Effector memory CD4-positive, alpha-beta T cell (primary cell): ENCODE measurements at regions not wholly inside any gene's neighbourhood (a gene's known extent, or its start where the extent isn't known, plus 50 kb on each side); places are given as distances from the start of the nearest gene placed in this dataset.

Experiments
- DNase-seq, 3 donors: peaks; one replicate each; pipeline ENCODE4 v3.0.0-alpha.2; 2020
- H3K27ac ChIP-seq: 2 replicates; pipeline ENCODE4 v1.7.0; 2013; ENCODE audit warnings: mild to moderate bottlenecking, low read length, moderate library complexity; ENCODE audit not compliant: insufficient read depth, poor library complexity, severe bottlenecking
- H3K27me3 ChIP-seq: replicated peaks from 2 replicates; pipeline ENCODE4 v1.7.0; 2013; ENCODE audit warnings: mild to moderate bottlenecking, low read length; ENCODE audit not compliant: insufficient read depth, control insufficient read depth, poor library complexity, severe bottlenecking
- H3K36me3 ChIP-seq: 2 replicates; pipeline ENCODE4 v1.7.0; 2013; ENCODE audit warnings: mild to moderate bottlenecking, low read length, moderate library complexity; ENCODE audit not compliant: control insufficient read depth, insufficient read depth
- H3K4me1 ChIP-seq: 2 replicates; pipeline ENCODE4 v1.7.0; 2013; ENCODE audit warnings: low read length, mild to moderate bottlenecking; ENCODE audit not compliant: control insufficient read depth, insufficient read depth, poor library complexity, severe bottlenecking
- H3K4me3 ChIP-seq: 2 replicates; pipeline ENCODE4 v1.7.0; 2013; ENCODE audit warnings: low read length, low read depth, mild to moderate bottlenecking; ENCODE audit not compliant: insufficient read depth, poor library complexity, severe bottlenecking
- H3K9me3 ChIP-seq: 2 replicates; pipeline ENCODE4 v1.7.0; 2013; ENCODE audit warnings: mild to moderate bottlenecking, low read length, moderate library complexity; ENCODE audit not compliant: control insufficient read depth

DNA sequence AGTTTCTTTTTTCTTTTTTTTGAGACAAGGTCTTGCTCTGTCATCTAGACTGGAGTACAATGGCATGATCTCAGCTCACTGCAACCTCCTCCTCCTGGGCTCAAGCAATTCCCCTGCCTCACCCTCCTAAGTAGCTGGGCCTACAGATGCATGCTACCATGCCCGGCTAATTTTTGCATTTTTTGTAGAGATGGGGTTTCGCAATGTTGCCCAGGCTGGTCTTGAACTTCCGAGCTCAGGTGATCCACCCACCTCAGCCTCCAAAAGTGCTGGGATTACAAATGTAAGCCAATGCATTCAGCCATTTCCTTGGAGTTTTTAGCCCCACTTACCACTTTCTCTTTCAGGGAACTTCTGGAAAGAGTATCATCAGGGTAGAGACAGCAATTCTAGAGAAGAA is 153.3 kb upstream of the THSD7B start:
- DNase-seq, result no peak
- Histone ChIP-seq H3K36me3 (no peaks in the 10 kb centered on the region), H3K27me3 (no peaks in the 10 kb centered on the region), H3K4me1 (no peaks in the 10 kb centered on the region), H3K4me3 (no peak overlapping the region), H3K27ac (no peak overlapping the region), H3K9me3 (no peaks in the 10 kb centered on the region)

DNA sequence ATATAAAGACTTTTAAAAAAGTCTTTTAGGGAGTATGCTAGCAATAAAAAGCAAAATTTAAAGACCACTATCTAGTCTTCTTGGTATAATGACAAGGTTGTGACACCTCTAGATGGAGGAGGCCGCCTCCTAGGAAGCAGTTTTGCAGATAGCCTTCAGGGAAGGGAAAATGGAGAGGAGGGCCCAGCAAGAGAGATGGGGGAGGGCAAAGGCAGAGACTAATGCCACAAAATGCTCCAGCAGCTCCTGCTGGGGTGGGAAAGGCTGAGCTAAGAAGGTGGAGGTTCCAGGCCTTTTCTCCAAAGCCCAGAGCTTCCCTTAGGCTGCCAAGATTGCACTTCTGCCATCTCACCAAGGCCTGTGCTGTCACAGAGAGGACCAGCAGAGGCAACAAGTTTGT is 153.9 kb upstream of the THSD7B start:
- H3K36me3 ChIP-seq, result no peaks in the 10 kb centered on the region
- H3K9me3 ChIP-seq, result no peaks in the 10 kb centered on the region
- no peak overlapping the region for H3K4me3 ChIP-seq
- no peaks in the 10 kb centered on the region for H3K4me1 ChIP-seq
- H3K27me3 ChIP-seq, result no peaks in the 10 kb centered on the region
- DNase-seq, result no peak
- no peak overlapping the region for H3K27ac ChIP-seq

DNA sequence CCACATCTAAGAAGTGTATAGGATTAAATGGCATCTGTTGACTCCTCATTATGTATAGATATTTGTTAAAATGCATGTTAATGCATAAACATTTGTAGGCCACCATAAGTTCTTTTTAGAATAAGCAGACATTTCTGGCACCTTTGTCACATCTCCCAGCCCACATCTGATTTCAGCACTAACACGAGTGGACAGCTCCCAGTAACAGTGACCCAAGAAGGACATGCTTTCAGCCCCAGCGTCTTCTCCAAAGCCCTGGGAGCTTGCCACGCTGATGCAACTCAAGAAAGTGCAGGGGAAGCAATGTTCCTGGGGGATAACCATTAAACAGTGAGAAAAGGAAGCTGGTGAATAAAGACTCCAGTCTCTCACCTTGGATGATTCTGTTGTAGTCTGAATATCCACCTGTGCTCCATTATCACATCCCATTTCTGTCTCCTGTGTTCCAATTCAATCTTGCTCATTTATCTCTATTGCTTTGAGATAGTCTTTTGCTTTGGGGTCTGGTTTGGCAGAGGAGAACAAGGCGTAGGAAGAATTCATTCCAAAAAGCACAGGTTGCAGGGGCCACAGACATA is 182.6 kb upstream of the THSD7B start:
- DNase-seq, result no peak
- H3K36me3 ChIP-seq, result no peaks in the 10 kb centered on the region
- no peaks in the 10 kb centered on the region for H3K27me3 ChIP-seq
- H3K4me1 ChIP-seq, result no peaks in the 10 kb centered on the region
- no peak overlapping the region for H3K4me3 ChIP-seq
- H3K9me3 ChIP-seq, result no peaks in the 10 kb centered on the region
- no peak overlapping the region for H3K27ac ChIP-seq

DNA sequence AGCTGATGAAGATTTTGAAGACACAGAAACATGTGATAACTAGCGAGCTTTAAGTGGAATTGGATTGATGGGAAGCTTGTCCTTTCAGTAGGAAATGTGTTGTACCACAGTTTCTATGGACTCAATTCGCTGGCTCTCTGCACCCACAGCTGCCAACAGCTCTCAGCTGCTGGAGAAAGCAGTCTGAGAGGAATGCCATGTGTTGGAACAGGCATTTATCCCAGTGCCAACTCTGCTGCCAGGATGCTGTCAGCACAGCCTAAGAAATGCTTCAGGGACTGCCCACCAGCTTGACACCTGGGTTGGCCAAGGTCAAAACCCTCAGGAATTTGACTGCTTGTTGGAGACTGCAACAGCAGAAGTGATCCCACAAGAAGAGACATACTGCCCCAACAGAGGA is 193.0 kb upstream of the THSD7B start:
- no peak overlapping the region for H3K4me3 ChIP-seq
- no peaks in the 10 kb centered on the region for H3K27me3 ChIP-seq
- no peaks in the 10 kb centered on the region for H3K9me3 ChIP-seq
- H3K4me1 ChIP-seq, result no peaks in the 10 kb centered on the region
- DNase-seq, result no peak
- H3K36me3 ChIP-seq, result no peaks in the 10 kb centered on the region
- no peak overlapping the region for H3K27ac ChIP-seq

DNA sequence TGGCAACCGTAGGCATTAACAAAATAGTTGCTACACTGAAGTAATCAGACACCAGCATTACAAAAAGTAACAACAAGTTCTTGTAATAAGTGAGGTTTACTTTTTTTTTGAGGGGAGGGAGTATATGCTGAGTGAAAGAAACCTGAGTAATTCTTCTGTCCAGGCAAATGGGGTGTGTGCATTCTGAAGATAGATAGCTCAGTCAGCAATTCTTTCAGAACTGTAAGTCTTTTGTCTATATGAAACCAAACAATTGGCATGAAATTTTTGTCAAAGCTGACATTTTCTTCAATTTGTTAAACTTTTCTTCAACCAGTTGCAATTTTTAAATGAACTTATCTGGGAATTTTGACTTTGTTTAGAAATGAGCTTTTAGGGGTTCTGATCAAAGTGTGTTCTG is 208.1 kb upstream of the THSD7B start:
- Histone ChIP-seq H3K36me3 (no peaks in the 10 kb centered on the region), H3K9me3 (no peaks in the 10 kb centered on the region), H3K4me3 (no peak overlapping the region), H3K27me3 (no peaks in the 10 kb centered on the region), H3K27ac (no peak overlapping the region), H3K4me1 (no peaks in the 10 kb centered on the region)
- no peak for DNase-seq

DNA sequence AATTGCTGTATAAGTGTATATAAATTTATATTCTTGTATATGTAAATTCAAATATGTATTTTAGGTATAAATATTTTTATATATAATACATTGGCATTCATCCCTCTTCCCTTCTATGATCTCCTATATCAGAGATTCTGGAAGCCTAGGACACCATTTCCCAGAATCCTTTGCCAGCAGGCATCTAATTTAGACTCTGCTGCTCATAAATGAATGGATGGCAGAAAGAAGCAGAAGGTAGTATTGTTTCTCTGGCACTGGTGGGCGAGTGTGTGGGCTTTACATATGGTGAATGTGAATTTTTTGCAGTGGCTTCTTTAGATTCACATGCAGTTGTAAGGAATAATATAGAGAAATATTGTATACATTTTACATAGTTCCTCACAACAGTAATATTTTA is 215.2 kb upstream of the THSD7B start:
- no peak for DNase-seq
- Histone ChIP-seq H3K4me3 (no peak overlapping the region), H3K27ac (no peak overlapping the region), H3K36me3 (no peaks in the 10 kb centered on the region), H3K4me1 (no peaks in the 10 kb centered on the region), H3K27me3 (no peaks in the 10 kb centered on the region), H3K9me3 (no peaks in the 10 kb centered on the region)

- no peaks in the 10 kb centered on the region for H3K9me3 ChIP-seq
- H3K4me3 ChIP-seq, result no peak overlapping the region
- no peak overlapping the region for H3K27ac ChIP-seq
- DNase-seq, result no peak
- no peaks in the 10 kb centered on the region for H3K4me1 ChIP-seq
- H3K36me3 ChIP-seq, result no peaks in the 10 kb centered on the region
- no peaks in the 10 kb centered on the region for H3K27me3 ChIP-seq
Observed at GRCh38 chr2:136539355-136539754, 226.0 kb upstream of the THSD7B start.

DNA sequence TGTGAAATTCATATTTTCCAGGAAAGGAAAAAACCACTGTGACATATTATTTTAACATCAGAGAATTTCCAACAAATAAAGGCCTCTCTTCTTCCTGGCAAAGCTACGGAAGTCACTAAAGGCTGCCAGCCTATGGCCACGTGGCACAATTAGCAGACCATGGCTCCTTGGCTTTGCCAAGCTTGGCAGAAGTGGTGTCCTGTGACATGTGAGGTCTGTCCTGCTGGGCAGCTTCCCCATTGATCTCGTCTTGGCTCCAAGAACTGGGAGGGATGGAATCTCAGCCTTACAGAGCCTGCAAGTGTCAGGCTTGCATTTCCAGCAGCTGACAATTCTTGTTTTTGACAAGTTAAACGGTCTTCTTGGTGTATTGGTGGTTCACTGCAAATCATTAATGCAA is 226.9 kb upstream of the THSD7B start:
- DNase-seq, result no peak
- H3K27ac ChIP-seq, result no peak overlapping the region
- H3K9me3 ChIP-seq, result no peaks in the 10 kb centered on the region
- no peaks in the 10 kb centered on the region for H3K27me3 ChIP-seq
- no peak overlapping the region for H3K4me3 ChIP-seq
- no peaks in the 10 kb centered on the region for H3K36me3 ChIP-seq
- no peaks in the 10 kb centered on the region for H3K4me1 ChIP-seq

DNA sequence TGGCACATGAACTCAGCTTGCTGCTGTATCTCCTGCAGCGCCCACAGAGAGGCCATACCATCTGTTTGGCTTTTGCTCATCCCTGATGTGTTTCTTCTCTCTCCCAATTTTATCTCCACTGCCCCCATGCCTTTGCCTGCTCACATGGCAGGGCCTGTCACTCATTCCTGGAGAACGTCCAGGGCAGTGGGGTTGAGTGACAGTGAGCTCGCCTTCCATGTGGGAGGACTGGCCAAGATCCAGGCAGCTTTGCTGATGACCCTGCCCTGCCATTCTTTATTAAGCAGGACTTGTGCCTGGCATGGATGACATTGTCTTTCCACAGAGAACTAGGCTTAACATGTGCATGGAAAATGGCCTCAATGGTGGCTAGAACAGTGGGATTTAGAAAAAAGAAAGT is 230.5 kb upstream of the THSD7B start:
- H3K4me1 ChIP-seq, result no peaks in the 10 kb centered on the region
- no peaks in the 10 kb centered on the region for H3K9me3 ChIP-seq
- H3K36me3 ChIP-seq, result no peaks in the 10 kb centered on the region
- no peak overlapping the region for H3K4me3 ChIP-seq
- H3K27me3 ChIP-seq, result no peaks in the 10 kb centered on the region
- DNase-seq, result no peak
- H3K27ac ChIP-seq, result no peak overlapping the region

- no peak overlapping the region for H3K27ac ChIP-seq
- no peaks in the 10 kb centered on the region for H3K27me3 ChIP-seq
- no peak for DNase-seq
- no peaks in the 10 kb centered on the region for H3K4me1 ChIP-seq
- H3K36me3 ChIP-seq, result no peaks in the 10 kb centered on the region
- no peaks in the 10 kb centered on the region for H3K9me3 ChIP-seq
- no peak overlapping the region for H3K4me3 ChIP-seq
Observed at GRCh38 chr2:136532171-136532570, 233.2 kb upstream of the THSD7B start.

GRCh38 chr2:136531731-136532130 is 233.6 kb upstream of the THSD7B start:
- no peaks in the 10 kb centered on the region for H3K36me3 ChIP-seq
- DNase-seq, result no peak
- no peaks in the 10 kb centered on the region for H3K27me3 ChIP-seq

More at GRCh38 chr2:136531731-136532130, 233.6 kb upstream of the THSD7B start:
- Histone ChIP-seq H3K4me1 (no peaks in the 10 kb centered on the region), H3K9me3 (no peaks in the 10 kb centered on the region), H3K27ac (no peak overlapping the region), H3K4me3 (no peak overlapping the region)
